Calu3 (cell line): ENCODE measurements at regions not wholly inside any gene's neighbourhood (a gene's known extent, or its start where the extent isn't known, plus 50 kb on each side); places are given as distances from the start of the nearest gene placed in this dataset.
A peak's percentile ranks its signal among the peaks of the same experiment; 100 is the strongest.

ENCODE experiments used
- BruUV-seq: library from RNA; stranded (reverse); fragments of 400-500 nt; replicated peaks from 2 replicates; lab custom pipeline; 2021; lab: Mats Ljungman, UMichigan
- CTCF ChIA-PET: fragments of 300-600 bp; sonication (Branson Sonifier 250); formaldehyde crosslinking; loops from one replicate; lab custom pipeline; 2022; ENCODE audit warnings: antibody characterized with exemption; lab: Charles Lee
- DNase-seq: peaks from one replicate; pipeline ENCODE4 v3.0.0; 2022
- H3K27ac Mint-ChIP-seq: one replicate; pipeline ENCODE4 v1.8.0; 2022; ENCODE audit warnings: mixed read lengths; ENCODE audit not compliant: unreplicated experiment
- H3K27me3 Mint-ChIP-seq: one replicate; pipeline ENCODE4 v1.8.0; 2022; ENCODE audit warnings: mixed read lengths; ENCODE audit not compliant: unreplicated experiment
- H3K36me3 Mint-ChIP-seq: one replicate; pipeline ENCODE4 v1.8.0; 2022; ENCODE audit warnings: mild to moderate bottlenecking, moderate library complexity, mixed read lengths; ENCODE audit not compliant: insufficient read depth, unreplicated experiment
- H3K4me1 Mint-ChIP-seq: one replicate; pipeline ENCODE4 v1.8.0; 2022; ENCODE audit warnings: mild to moderate bottlenecking, low read depth, mixed read lengths; ENCODE audit not compliant: unreplicated experiment
- H3K4me3 Mint-ChIP-seq: one replicate; pipeline ENCODE4 v1.8.0; 2022; ENCODE audit warnings: mild to moderate bottlenecking, low read depth, moderate library complexity, mixed read lengths; ENCODE audit not compliant: unreplicated experiment
- H3K9me3 Mint-ChIP-seq: one replicate; pipeline ENCODE4 v1.8.0; 2022; ENCODE audit warnings: low read depth, mixed read lengths; ENCODE audit not compliant: unreplicated experiment
- CTCF ChIP-seq: fragments of 200-600 bp; IDR thresholded peaks from one replicate; pipeline ENCODE4 v1.8.0; 2022; ENCODE audit warnings: antibody characterized with exemption; ENCODE audit not compliant: unreplicated experiment
- intact Hi-C: fragments of 100-400 bp; cut with micrococcal nuclease; formaldehyde crosslinking; loops from one replicate; pipeline ENCODE4 v1.10.0; 2022; ENCODE audit not compliant: unreplicated experiment

GRCh38 chr18:4636967-4637366 lies 181.9 kb upstream of the DLGAP1 start:
- no peaks in the 10 kb centered on the region for H3K36me3 Mint-ChIP-seq
- no peak overlapping the region for H3K4me3 Mint-ChIP-seq
- peak; percentile 47 for DNase-seq
- no peaks in the 10 kb centered on the region for H3K9me3 Mint-ChIP-seq
- CTCF ChIA-PET = no interaction called here
- H3K4me1 Mint-ChIP-seq = peaks cover 19% of the 10 kb centered on the region
- no peak overlapping the region for H3K27ac Mint-ChIP-seq
- BruUV-seq = no TSS peak
- intact Hi-C loops = no loop called here
- no peak for TF ChIP-seq CTCF
- no peaks in the 10 kb centered on the region for H3K27me3 Mint-ChIP-seq

GRCh38 chr18:4631239-4631638 lies 176.1 kb upstream of the DLGAP1 start:
- TF ChIP-seq CTCF = no peak
- BruUV-seq = no TSS peak
- DNase-seq = no peak
- peaks cover 20% of the 10 kb centered on the region for H3K4me1 Mint-ChIP-seq
- no peak overlapping the region for H3K4me3 Mint-ChIP-seq
- H3K27ac Mint-ChIP-seq = no peak overlapping the region
- CTCF ChIA-PET = no interaction called here
- no peaks in the 10 kb centered on the region for H3K9me3 Mint-ChIP-seq
- no peaks in the 10 kb centered on the region for H3K36me3 Mint-ChIP-seq
- no peaks in the 10 kb centered on the region for H3K27me3 Mint-ChIP-seq
- intact Hi-C loops = no loop called here

GRCh38 chr18:4605212-4605611 lies 150.1 kb upstream of the DLGAP1 start:
- Mint-ChIP-seq H3K4me1 (no peaks in the 10 kb centered on the region), H3K27ac (no peak overlapping the region), H3K9me3 (peaks cover 2% of the 10 kb centered on the region), H3K36me3 (no peaks in the 10 kb centered on the region), H3K4me3 (no peak overlapping the region), H3K27me3 (no peaks in the 10 kb centered on the region)
- DNase-seq = no peak
- no TSS peak for BruUV-seq
- CTCF ChIA-PET = no interaction called here
- intact Hi-C loops = no loop called here
- TF ChIP-seq CTCF = no peak

GRCh38 chr18:4603955-4604354 lies 148.8 kb upstream of the DLGAP1 start:
- no peak for DNase-seq
- H3K4me1 Mint-ChIP-seq = no peaks in the 10 kb centered on the region
- H3K4me3 Mint-ChIP-seq = no peak overlapping the region
- no peaks in the 10 kb centered on the region for H3K9me3 Mint-ChIP-seq
- CTCF ChIA-PET = no interaction called here
- BruUV-seq = no TSS peak
- TF ChIP-seq CTCF = no peak
- no peaks in the 10 kb centered on the region for H3K36me3 Mint-ChIP-seq
- no peaks in the 10 kb centered on the region for H3K27me3 Mint-ChIP-seq
- intact Hi-C loops = no loop called here
- H3K27ac Mint-ChIP-seq = no peak overlapping the region
